ENCODE measurements at regions not wholly inside any gene's neighbourhood (a gene's known extent, or its start where the extent isn't known, plus 50 kb on each side); places are given as distances from the start of the nearest gene placed in this dataset.

GRCh38 chr2:208793434-208793833, 386.8 kb downstream of the PTH2R start:
- TF ChIP-seq CTCF (conservative IDR thresholded peaks at IDR 0.05; ENCODE audit: low read length), result no peak
- no peak for TF ChIP-seq EZH2phosphoT487 (IDR thresholded peaks at IDR 0.05; ENCODE audit: borderline replicate concordance)

All from Loucy (cell line).